ENCODE measurements at regions not wholly inside any gene's neighbourhood (a gene's known extent, or its start where the extent isn't known, plus 50 kb on each side); places are given as distances from the start of the nearest gene placed in this dataset.
"Not testable (repeated sequence)": the region's sequence is repeated elsewhere in the genome, so short reads cannot be mapped to it uniquely, and the experiment has no call there.

DNA sequence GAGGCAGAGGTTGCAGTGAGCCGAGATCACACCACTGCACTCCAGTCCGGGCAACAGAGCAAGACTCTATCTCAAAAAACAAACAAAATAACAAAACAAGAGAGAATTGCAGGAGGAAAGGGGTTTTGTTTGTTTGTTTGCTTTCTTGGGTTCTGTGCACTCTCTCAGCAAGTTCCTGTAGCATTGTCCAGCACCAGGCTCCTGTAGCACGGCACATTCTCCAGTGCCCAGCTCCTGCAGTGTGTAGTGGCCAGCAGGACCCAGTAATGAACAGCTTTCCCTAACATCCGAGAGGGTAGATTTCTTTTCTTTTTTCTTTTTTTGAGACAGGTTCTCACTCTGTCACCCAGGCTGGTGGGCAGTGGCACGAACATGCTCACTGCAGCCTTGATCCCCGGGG lies 60.5 kb upstream of the USP9X start:
- TF ChIP-seq, protein P1, sequence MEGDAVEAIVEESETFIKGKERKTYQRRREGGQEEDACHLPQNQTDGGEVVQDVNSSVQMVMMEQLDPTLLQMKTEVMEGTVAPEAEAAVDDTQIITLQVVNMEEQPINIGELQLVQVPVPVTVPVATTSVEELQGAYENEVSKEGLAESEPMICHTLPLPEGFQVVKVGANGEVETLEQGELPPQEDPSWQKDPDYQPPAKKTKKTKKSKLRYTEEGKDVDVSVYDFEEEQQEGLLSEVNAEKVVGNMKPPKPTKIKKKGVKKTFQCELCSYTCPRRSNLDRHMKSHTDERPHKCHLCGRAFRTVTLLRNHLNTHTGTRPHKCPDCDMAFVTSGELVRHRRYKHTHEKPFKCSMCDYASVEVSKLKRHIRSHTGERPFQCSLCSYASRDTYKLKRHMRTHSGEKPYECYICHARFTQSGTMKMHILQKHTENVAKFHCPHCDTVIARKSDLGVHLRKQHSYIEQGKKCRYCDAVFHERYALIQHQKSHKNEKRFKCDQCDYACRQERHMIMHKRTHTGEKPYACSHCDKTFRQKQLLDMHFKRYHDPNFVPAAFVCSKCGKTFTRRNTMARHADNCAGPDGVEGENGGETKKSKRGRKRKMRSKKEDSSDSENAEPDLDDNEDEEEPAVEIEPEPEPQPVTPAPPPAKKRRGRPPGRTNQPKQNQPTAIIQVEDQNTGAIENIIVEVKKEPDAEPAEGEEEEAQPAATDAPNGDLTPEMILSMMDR (IDR thresholded peaks at IDR 0.05; ENCODE audit: insufficient read depth, low read depth, low read length, missing control alignments), result no peak
- no peak for DNase-seq (ENCODE audit: low read depth)
- no peak overlapping the region for H3K4me3 ChIP-seq (ENCODE audit: low read depth, low read length)

DNA sequence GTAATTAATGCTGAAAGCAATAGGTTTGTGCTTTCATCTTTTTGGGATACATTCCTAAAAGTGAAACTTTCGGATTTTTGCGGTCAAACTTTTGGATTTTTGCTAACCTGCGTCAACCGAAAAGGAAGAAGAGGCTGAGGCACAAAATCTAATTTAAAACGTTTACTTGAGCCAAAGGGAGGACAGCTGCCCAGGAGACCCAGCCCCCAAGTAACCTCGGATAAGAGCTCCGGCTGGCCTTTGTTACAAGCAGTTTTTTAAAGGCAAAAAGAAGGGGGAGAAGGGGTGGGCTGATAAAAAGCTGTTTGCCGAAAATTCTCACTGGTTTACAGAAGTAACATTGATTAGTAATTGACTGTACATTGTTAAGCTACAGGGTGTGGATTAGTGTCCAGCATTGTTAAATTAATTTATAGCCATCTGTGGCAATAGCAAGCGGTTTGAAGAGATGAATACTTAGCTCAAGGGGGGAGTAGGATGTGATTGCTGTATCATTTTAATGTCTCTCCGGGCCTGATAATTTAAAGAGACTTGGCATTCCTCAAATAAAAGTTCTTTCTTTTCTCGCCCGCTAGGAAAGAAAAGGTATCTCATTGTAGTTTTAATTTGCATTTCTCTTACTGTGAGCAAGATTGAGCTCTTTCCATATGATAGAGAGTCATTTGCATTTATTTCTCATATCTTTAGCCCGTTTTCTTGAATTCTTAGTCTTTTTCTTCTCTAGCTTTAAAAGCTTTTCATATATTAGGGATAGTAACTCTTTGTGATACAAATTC lies 59.1 kb upstream of the USP9X start:
- TF ChIP-seq, protein P1 (IDR thresholded peaks at IDR 0.05; ENCODE audit: insufficient read depth, low read depth, low read length, missing control alignments), result no peak
- no peak for DNase-seq (ENCODE audit: low read depth)
- H3K4me3 ChIP-seq (ENCODE audit: low read depth, low read length), result no peak overlapping the region

- TF ChIP-seq, protein P1 (IDR thresholded peaks at IDR 0.05; ENCODE audit: insufficient read depth, low read depth, low read length, missing control alignments), result no peak
- no peak for DNase-seq (ENCODE audit: low read depth)
- no peak overlapping the region for H3K4me3 ChIP-seq (ENCODE audit: low read depth, low read length)
Measured at GRCh38 chrX:41026702-41027078, 58.6 kb upstream of the USP9X start.

- peak; percentile 1 for DNase-seq (ENCODE audit: low read depth)
- no peak overlapping the region for H3K4me3 ChIP-seq (ENCODE audit: low read depth, low read length)
Measured at GRCh38 chrX:41029332-41029731, 55.9 kb upstream of the USP9X start.

GRCh38 chrX:41031256-41031967 lies 53.8 kb upstream of the USP9X start:
- H3K4me3 ChIP-seq (ENCODE audit: low read depth, low read length), result no peak overlapping the region
- TF ChIP-seq, protein P1 (IDR thresholded peaks at IDR 0.05; ENCODE audit: insufficient read depth, low read depth, low read length, missing control alignments), result no peak
- DNase-seq (ENCODE audit: low read depth), result no peak

More at GRCh38 chrX:41029332-41029731, 55.9 kb upstream of the USP9X start:
- TF ChIP-seq, protein P1 (IDR thresholded peaks at IDR 0.05; ENCODE audit: insufficient read depth, low read depth, low read length, missing control alignments), result no peak

GRCh38 chrX:41033299-41033698 lies 51.9 kb upstream of the USP9X start:
- H3K4me3 ChIP-seq (ENCODE audit: low read depth, low read length), result no peak overlapping the region
- DNase-seq (ENCODE audit: low read depth), result no peak
- TF ChIP-seq, protein P1 (IDR thresholded peaks at IDR 0.05; ENCODE audit: insufficient read depth, low read depth, low read length, missing control alignments), result no peak

GRCh38 chrX:41034902-41035301 lies 50.3 kb upstream of the USP9X start:
- not testable (repeated sequence) for H3K4me3 ChIP-seq (ENCODE audit: low read depth, low read length); DNase-seq (ENCODE audit: low read depth)
